ENCODE measurements at regions not wholly inside any gene's neighbourhood (a gene's known extent, or its start where the extent isn't known, plus 50 kb on each side); places are given as distances from the start of the nearest gene placed in this dataset.

GRCh38 chr13:68506888-68507551, 1276.9 kb upstream of the PCDH9 start:
- ATAC-seq (no peak), FAIRE-seq (no peak), DNase-seq (ENCODE audit: extremely low read depth in 1 of 4, low spot score in 3 of 4) (no peak)
- Histone ChIP-seq H3K9ac (ENCODE audit: insufficient read depth in 1 of 2, low read depth in 2 of 2, low read length in 2 of 2) (no peak overlapping the region), H3K79me2 (ENCODE audit: control insufficient read depth, insufficient read depth, low read length) (no peaks in the 10 kb centered on the region), H3K4me1 (replicated peaks in 1 of 2; ENCODE audit: control insufficient read depth in 2 of 2, insufficient read depth in 2 of 2, low read length in 2 of 2) (no peaks in the 10 kb centered on the region), H3K4me3 (no peak overlapping the region), H3K9me3 (replicated peaks; ENCODE audit: control insufficient read depth, insufficient read depth, low read depth, low read length) (no peaks in the 10 kb centered on the region), H3K4me2 (ENCODE audit: insufficient read depth, low read length) (no peak overlapping the region), H3K27ac (ENCODE audit: extremely low read depth, low read depth, low read length) (no peak overlapping the region), H3K36me3 (ENCODE audit: control insufficient read depth, insufficient read depth, low read length) (no peaks in the 10 kb centered on the region), H3K9me1 (ENCODE audit: control insufficient read depth, insufficient read depth, low read length) (no peaks in the 10 kb centered on the region), H2AFZ (ENCODE audit: low read depth, low read length) (no peak overlapping the region), H4K20me1 (replicated peaks; ENCODE audit: control insufficient read depth, insufficient read depth, low read length) (no peaks in the 10 kb centered on the region), H3K27me3 (ENCODE audit: control insufficient read depth in 2 of 2, insufficient read depth in 2 of 2, low read length in 2 of 2) (no peaks in the 10 kb centered on the region)
- intact Hi-C loops (cut with micrococcal nuclease) (no loop called here), in situ Hi-C loops (cut with MboI) (no loop called here)
- no TSS peak for BruUV-seq (replicated peaks)
- TF ChIP-seq SAFB2 (IDR thresholded peaks at IDR 0.05; ENCODE audit: borderline replicate concordance, low read depth, low read length, severe bottlenecking) = no peak
- no peak for TF ChIP-seq ZBTB8A (IDR thresholded peaks at IDR 0.05; ENCODE audit: partially characterized antibody)
- TF ChIP-seq ZKSCAN3 (CRISPR knock-in tag; IDR thresholded peaks at IDR 0.05) = no peak
- no peak for TF ChIP-seq GTF3C2 (IDR thresholded peaks at IDR 0.05; ENCODE audit: borderline replicate concordance, extremely low read depth, insufficient read length)
- TF ChIP-seq BCLAF1 (IDR thresholded peaks at IDR 0.05; ENCODE audit: borderline replicate concordance in 1 of 2, control insufficient read depth in 1 of 2, low read depth in 2 of 2, low read length in 1 of 2) = no peak
- TF ChIP-seq HLTF (IDR thresholded peaks at IDR 0.05) = no peak
- no peak for TF ChIP-seq ZBTB33 (CRISPR knock-in tag; IDR thresholded peaks at IDR 0.05)
- TF ChIP-seq FOS (IDR thresholded peaks at IDR 0.05; ENCODE audit: extremely low read depth, insufficient read length) = no peak
- no peak for TF ChIP-seq ZBTB9 (CRISPR knock-in tag; IDR thresholded peaks at IDR 0.05)
- WGBS (ENCODE audit: insufficient coverage, low coverage, missing lambda C conversion rate) = 0% methylated on average over 8 of the region's 8 CpGs
- POLR2A ChIA-PET = no interaction called here
- CTCF ChIA-PET (ENCODE audit: low intra/inter-chr PET ratio) = no interaction called here

Measured in K562 (cell line).